Psoas muscle (tissue), 7 donors: ENCODE measurements at regions not wholly inside any gene's neighbourhood (a gene's known extent, or its start where the extent isn't known, plus 50 kb on each side); places are given as distances from the start of the nearest gene placed in this dataset.

Source experiments
- ATAC-seq, 4 donors: fragments of 200-7000 bp; cut with Tn5 transposase; one replicate each; pipeline ENCODE4 v1.9.1; 2020; ENCODE audit warnings: moderate library complexity in 3 of 4, mild to moderate bottlenecking in 2 of 4
- DNase-seq, 2 donors: peaks; one replicate each; pipeline ENCODE4 v3.0.0-alpha.2; 2020
- H3K27ac ChIP-seq: fragments of 200-600 bp; one replicate; pipeline ENCODE4 v1.8.0; 2022
- H3K27me3 ChIP-seq, 3 donors: fragments of 200-600 bp in 1 of 3; one replicate each; pipeline versions ENCODE4 v1.6.1 to v1.8.0; 2013 to 2022; ENCODE audit warnings: low read length in 2 of 3, mild to moderate bottlenecking in 2 of 3, moderate library complexity in 1 of 3; ENCODE audit not compliant: insufficient read depth in 3 of 3
- H3K36me3 ChIP-seq, 2 donors: fragments of 200-600 bp in 1 of 2; one replicate each; pipeline versions ENCODE4 v1.6.1 to v1.8.0; 2013 to 2022; ENCODE audit warnings: low read depth in 1 of 2, mild to moderate bottlenecking in 1 of 2, moderate library complexity in 1 of 2; ENCODE audit not compliant: insufficient read depth in 1 of 2
- H3K4me1 ChIP-seq: fragments of 200-600 bp; one replicate; pipeline ENCODE4 v1.8.0; 2022
- H3K4me3 ChIP-seq: fragments of 200-600 bp; one replicate; pipeline ENCODE4 v1.8.0; 2022; ENCODE audit warnings: mild to moderate bottlenecking
- H3K9me3 ChIP-seq: fragments of 200-600 bp; one replicate; pipeline ENCODE4 v1.8.0; 2022
- CTCF ChIP-seq: fragments of 200-600 bp; IDR thresholded peaks from one replicate; pipeline ENCODE4 v1.8.0; 2022; ENCODE audit warnings: antibody characterized with exemption
- WGBS, 3 donors: extraction: QIAGEN DNeasy Blood & Tissue Kit; methylation state at CpG; one replicate each; pipeline versions ENCODE4 v1.1.6 to v1.1.7; 2013; 5-methylcytosine and 5-hydroxymethylcytosine counted together
- intact Hi-C, 2 donors: fragments of 100-400 bp; cut with DNase I; formaldehyde crosslinking; loops; one replicate each; pipeline versions ENCODE4 v1.11.0 to v1.14.2; 2022
- donor health status: healthy with polysubstance abuse.
- donor health status: DM: no; HTN: no; CAD: no; lungs with moderate emphysema.
- donor health status: Bipolar disorder and iron deficiency.
- donor health status: healthy.
- donor health status: DM: yes; HTN: yes; CAD: no.
- donor health status: DM: no; HTN: no; CAD: no.
- donor health status: DM: yes; HTN: yes; CAD: no.

- ATAC-seq, result no peak
- TF ChIP-seq CTCF, result no peak
- no peak overlapping the region for H3K4me3 ChIP-seq
- DNase-seq, result no peak
- intact Hi-C loops, result no loop called here
- 70 to 79% (median 78%) methylated on average over 1 of the region's 1 CpG for WGBS, 3 donors
- H3K27ac ChIP-seq, result no peak overlapping the region
- no peaks in the 10 kb centered on the region for H3K36me3 ChIP-seq
- H3K4me1 ChIP-seq, result no peaks in the 10 kb centered on the region
- peaks cover 0 to 15% (median 5%) of the 10 kb centered on the region in 3 donors for H3K27me3 ChIP-seq
- H3K9me3 ChIP-seq, result no peaks in the 10 kb centered on the region
These were observed 141.3 kb upstream of the WNT4 start for GRCh38 chr1:22284236-22284635.

GRCh38 chr1:22284906-22285548, 142.1 kb upstream of the WNT4 start:
- H3K27ac ChIP-seq, result no peak overlapping the region
- 87 to 93% (median 88%) methylated on average over 15 of the region's 15 CpGs for WGBS, 3 donors
- no peaks in the 10 kb centered on the region for H3K4me1 ChIP-seq
- ATAC-seq, result no peak
- intact Hi-C loops, result no loop called here
- no peak overlapping the region for H3K4me3 ChIP-seq
- TF ChIP-seq CTCF, result no peak
- no peaks in the 10 kb centered on the region for H3K36me3 ChIP-seq
- H3K9me3 ChIP-seq, result no peaks in the 10 kb centered on the region
- DNase-seq, result no peak
- peaks cover 0 to 15% (median 5%) of the 10 kb centered on the region in 3 donors for H3K27me3 ChIP-seq

- no peaks in the 10 kb centered on the region for H3K4me1 ChIP-seq
- peak in 1 of 2 donors; percentile 26 for DNase-seq
- H3K36me3 ChIP-seq, result no peaks in the 10 kb centered on the region
- no peak for TF ChIP-seq CTCF
- no peaks in the 10 kb centered on the region for H3K9me3 ChIP-seq
- peaks cover 0 to 17% (median 5%) of the 10 kb centered on the region in 3 donors for H3K27me3 ChIP-seq
- intact Hi-C loops, result no loop called here
- no peak overlapping the region for H3K4me3 ChIP-seq
- ATAC-seq, result no peak
- WGBS, 3 donors, result 84 to 90% (median 88%) methylated on average over 23 to 37 of the region's 37 CpGs
- no peak overlapping the region for H3K27ac ChIP-seq
These were observed 142.9 kb upstream of the WNT4 start for GRCh38 chr1:22285549-22286396.

- intact Hi-C loops, result no loop called here
- Histone ChIP-seq H3K4me1 (no peaks in the 10 kb centered on the region), H3K36me3 (no peaks in the 10 kb centered on the region), H3K4me3 (no peak overlapping the region), H3K27me3 (peaks cover 0 to 23% (median 3%) of the 10 kb centered on the region in 3 donors), H3K9me3 (no peaks in the 10 kb centered on the region), H3K27ac (no peak overlapping the region)
- TF ChIP-seq CTCF, result no peak
- no peak for ATAC-seq
- WGBS, 3 donors, result 73 to 83% (median 81%) methylated on average over 2 of the region's 2 CpGs
- no peak for DNase-seq
These were observed 143.6 kb upstream of the WNT4 start for GRCh38 chr1:22286491-22286890.
